SK-N-SH treated with all-trans-retinoic acid at 6 μM for 48 hours (cell line): ENCODE measurements at regions not wholly inside any gene's neighbourhood (a gene's known extent, or its start where the extent isn't known, plus 50 kb on each side); places are given as distances from the start of the nearest gene placed in this dataset.

Experiments
- ARNTL ChIP-seq: fragments of 450-650 bp; formaldehyde crosslinking; IDR thresholded peaks from 2 replicates; pipeline ENCODE4 v1.5.0; 2020; ENCODE audit warnings: low read depth, mild to moderate bottlenecking, moderate library complexity, borderline replicate concordance
- BACH2 ChIP-seq: fragments of 250-450 bp; sonication (Bioruptor Pico); IDR thresholded peaks from 2 replicates; pipeline ENCODE4 v1.9.0; 2021; ENCODE audit warnings: mild to moderate bottlenecking, borderline replicate concordance
- ESRRG ChIP-seq: fragments of 250-450 bp; sonication (Bioruptor Pico); IDR thresholded peaks from 2 replicates; pipeline ENCODE4 v1.6.1; 2021; ENCODE audit warnings: mild to moderate bottlenecking
- PPARA ChIP-seq: fragments of 250-450 bp; sonication (Bioruptor Pico); IDR thresholded peaks from 2 replicates; pipeline ENCODE4 v1.5.0; 2020; ENCODE audit warnings: mild to moderate bottlenecking, borderline replicate concordance
- SNAI2 ChIP-seq: fragments of 250-450 bp; sonication (Bioruptor Pico); IDR thresholded peaks from 2 replicates; pipeline ENCODE4 v1.5.0; 2020; ENCODE audit warnings: mild to moderate bottlenecking, moderate library complexity
- TCF4 ChIP-seq: fragments of 250-450 bp; sonication (Bioruptor Pico); IDR thresholded peaks from 2 replicates; pipeline ENCODE4 v1.8.0; 2021; ENCODE audit warnings: mild to moderate bottlenecking, moderate library complexity, borderline replicate concordance
- ZFP30 ChIP-seq: fragments of 450-650 bp; formaldehyde crosslinking; IDR thresholded peaks from 2 replicates; pipeline ENCODE4 v1.5.0; 2022; ENCODE audit warnings: mild to moderate bottlenecking, moderate library complexity
- ZNF565 ChIP-seq: fragments of 450-650 bp; formaldehyde crosslinking; conservative IDR thresholded peaks from 2 replicates; pipeline ENCODE4 v1.5.0; 2020; ENCODE audit warnings: low read depth, mild to moderate bottlenecking, moderate library complexity
- ZNF70 ChIP-seq: fragments of 450-650 bp; formaldehyde crosslinking; IDR thresholded peaks from 2 replicates; pipeline ENCODE4 v1.5.0; 2020; ENCODE audit warnings: mild to moderate bottlenecking, moderate library complexity
- TF ChIP-seq, protein P1 (sequence below): fragments of 250-450 bp; sonication (Bioruptor Pico); IDR thresholded peaks from 2 replicates; pipeline ENCODE4 v1.8.0; 2020; ENCODE audit warnings: mild to moderate bottlenecking, moderate library complexity, borderline replicate concordance
- TF ChIP-seq, protein P2 (sequence below): fragments of 250-450 bp; sonication (Bioruptor Pico); IDR thresholded peaks from 2 replicates; pipeline ENCODE4 v1.5.0; 2020; ENCODE audit warnings: mild to moderate bottlenecking, moderate library complexity
- TF ChIP-seq, protein P3 (sequence below): fragments of 250-450 bp; sonication (Bioruptor Pico); IDR thresholded peaks from 2 replicates; pipeline ENCODE4 v1.8.0; 2021; ENCODE audit warnings: low read depth, mild to moderate bottlenecking, moderate library complexity, borderline replicate concordance
- TF ChIP-seq, protein P4 (sequence below): fragments of 250-450 bp; sonication (Bioruptor Pico); IDR thresholded peaks from 2 replicates; pipeline ENCODE4 v1.5.1; 2020; ENCODE audit warnings: low read depth, mild to moderate bottlenecking, moderate library complexity

DNA sequence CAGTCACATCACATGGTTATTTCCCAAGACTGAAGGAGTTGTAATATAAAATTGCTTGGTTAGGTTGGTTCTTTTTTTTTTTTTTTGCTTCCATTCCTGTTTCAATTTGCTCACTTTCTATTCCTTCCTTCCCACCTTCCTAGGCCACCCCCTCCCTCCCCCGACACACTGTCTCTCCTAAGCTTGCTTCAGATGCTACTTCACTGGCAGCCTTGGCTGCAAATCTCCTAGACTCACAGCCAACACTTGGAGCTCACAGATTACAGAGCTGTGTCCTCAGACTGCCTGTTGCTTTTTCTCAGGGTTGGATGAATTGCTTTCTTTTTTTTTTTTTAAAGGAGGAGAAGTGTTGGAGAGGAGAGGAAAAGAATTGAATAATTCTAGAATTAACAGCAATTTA lies 77.3 kb upstream of the GRIN2B start:
- no peak for TF ChIP-seq ZNF70 (CRISPR knock-in tag)
- TF ChIP-seq, protein P1, sequence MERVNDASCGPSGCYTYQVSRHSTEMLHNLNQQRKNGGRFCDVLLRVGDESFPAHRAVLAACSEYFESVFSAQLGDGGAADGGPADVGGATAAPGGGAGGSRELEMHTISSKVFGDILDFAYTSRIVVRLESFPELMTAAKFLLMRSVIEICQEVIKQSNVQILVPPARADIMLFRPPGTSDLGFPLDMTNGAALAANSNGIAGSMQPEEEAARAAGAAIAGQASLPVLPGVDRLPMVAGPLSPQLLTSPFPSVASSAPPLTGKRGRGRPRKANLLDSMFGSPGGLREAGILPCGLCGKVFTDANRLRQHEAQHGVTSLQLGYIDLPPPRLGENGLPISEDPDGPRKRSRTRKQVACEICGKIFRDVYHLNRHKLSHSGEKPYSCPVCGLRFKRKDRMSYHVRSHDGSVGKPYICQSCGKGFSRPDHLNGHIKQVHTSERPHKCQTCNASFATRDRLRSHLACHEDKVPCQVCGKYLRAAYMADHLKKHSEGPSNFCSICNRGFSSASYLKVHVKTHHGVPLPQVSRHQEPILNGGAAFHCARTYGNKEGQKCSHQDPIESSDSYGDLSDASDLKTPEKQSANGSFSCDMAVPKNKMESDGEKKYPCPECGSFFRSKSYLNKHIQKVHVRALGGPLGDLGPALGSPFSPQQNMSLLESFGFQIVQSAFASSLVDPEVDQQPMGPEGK (CRISPR knock-in tag), result no peak
- TF ChIP-seq, protein P2, sequence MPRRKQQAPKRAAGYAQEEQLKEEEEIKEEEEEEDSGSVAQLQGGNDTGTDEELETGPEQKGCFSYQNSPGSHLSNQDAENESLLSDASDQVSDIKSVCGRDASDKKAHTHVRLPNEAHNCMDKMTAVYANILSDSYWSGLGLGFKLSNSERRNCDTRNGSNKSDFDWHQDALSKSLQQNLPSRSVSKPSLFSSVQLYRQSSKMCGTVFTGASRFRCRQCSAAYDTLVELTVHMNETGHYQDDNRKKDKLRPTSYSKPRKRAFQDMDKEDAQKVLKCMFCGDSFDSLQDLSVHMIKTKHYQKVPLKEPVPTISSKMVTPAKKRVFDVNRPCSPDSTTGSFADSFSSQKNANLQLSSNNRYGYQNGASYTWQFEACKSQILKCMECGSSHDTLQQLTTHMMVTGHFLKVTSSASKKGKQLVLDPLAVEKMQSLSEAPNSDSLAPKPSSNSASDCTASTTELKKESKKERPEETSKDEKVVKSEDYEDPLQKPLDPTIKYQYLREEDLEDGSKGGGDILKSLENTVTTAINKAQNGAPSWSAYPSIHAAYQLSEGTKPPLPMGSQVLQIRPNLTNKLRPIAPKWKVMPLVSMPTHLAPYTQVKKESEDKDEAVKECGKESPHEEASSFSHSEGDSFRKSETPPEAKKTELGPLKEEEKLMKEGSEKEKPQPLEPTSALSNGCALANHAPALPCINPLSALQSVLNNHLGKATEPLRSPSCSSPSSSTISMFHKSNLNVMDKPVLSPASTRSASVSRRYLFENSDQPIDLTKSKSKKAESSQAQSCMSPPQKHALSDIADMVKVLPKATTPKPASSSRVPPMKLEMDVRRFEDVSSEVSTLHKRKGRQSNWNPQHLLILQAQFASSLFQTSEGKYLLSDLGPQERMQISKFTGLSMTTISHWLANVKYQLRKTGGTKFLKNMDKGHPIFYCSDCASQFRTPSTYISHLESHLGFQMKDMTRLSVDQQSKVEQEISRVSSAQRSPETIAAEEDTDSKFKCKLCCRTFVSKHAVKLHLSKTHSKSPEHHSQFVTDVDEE (CRISPR knock-in tag), result no peak
- no peak for TF ChIP-seq ZNF565 (CRISPR knock-in tag)
- TF ChIP-seq BACH2 (CRISPR knock-in tag), result no peak
- TF ChIP-seq ZFP30 (CRISPR knock-in tag), result no peak
- TF ChIP-seq, protein P3, sequence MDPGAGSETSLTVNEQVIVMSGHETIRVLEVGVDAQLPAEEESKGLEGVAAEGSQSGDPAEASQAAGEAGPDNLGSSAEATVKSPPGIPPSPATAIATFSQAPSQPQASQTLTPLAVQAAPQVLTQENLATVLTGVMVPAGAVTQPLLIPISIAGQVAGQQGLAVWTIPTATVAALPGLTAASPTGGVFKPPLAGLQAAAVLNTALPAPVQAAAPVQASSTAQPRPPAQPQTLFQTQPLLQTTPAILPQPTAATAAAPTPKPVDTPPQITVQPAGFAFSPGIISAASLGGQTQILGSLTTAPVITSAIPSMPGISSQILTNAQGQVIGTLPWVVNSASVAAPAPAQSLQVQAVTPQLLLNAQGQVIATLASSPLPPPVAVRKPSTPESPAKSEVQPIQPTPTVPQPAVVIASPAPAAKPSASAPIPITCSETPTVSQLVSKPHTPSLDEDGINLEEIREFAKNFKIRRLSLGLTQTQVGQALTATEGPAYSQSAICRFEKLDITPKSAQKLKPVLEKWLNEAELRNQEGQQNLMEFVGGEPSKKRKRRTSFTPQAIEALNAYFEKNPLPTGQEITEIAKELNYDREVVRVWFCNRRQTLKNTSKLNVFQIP (CRISPR knock-in tag), result no peak
- no peak for TF ChIP-seq TCF4 (CRISPR knock-in tag)
- TF ChIP-seq ARNTL (CRISPR knock-in tag), result no peak
- TF ChIP-seq PPARA (CRISPR knock-in tag), result no peak
- no peak for TF ChIP-seq SNAI2 (CRISPR knock-in tag)
- TF ChIP-seq, protein P4, sequence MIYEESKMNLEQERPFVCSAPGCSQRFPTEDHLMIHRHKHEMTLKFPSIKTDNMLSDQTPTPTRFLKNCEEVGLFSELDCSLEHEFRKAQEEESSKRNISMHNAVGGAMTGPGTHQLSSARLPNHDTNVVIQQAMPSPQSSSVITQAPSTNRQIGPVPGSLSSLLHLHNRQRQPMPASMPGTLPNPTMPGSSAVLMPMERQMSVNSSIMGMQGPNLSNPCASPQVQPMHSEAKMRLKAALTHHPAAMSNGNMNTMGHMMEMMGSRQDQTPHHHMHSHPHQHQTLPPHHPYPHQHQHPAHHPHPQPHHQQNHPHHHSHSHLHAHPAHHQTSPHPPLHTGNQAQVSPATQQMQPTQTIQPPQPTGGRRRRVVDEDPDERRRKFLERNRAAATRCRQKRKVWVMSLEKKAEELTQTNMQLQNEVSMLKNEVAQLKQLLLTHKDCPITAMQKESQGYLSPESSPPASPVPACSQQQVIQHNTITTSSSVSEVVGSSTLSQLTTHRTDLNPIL, result no peak
- no peak for TF ChIP-seq ESRRG (CRISPR knock-in tag)
